HG03060 (cell line): ENCODE measurements at regions not wholly inside any gene's neighbourhood (a gene's known extent, or its start where the extent isn't known, plus 50 kb on each side); places are given as distances from the start of the nearest gene placed in this dataset.
A peak's percentile ranks its signal among the peaks of the same experiment; 100 is the strongest.
"Not testable (repeated sequence)": the region's sequence is repeated elsewhere in the genome, so short reads cannot be mapped to it uniquely, and the experiment has no call there.

Experiments
- ATAC-seq: cut with Tn5 transposase; IDR thresholded peaks from one replicate; pipeline ENCODE4 v1.9.1; 2021; ENCODE audit warnings: low read depth, moderate number of reproducible peaks; ENCODE audit not compliant: unreplicated experiment

- ATAC-seq: no peak
Measured at GRCh38 chr4:123623611-123624010, 227.0 kb downstream of the SPRY1 start.

- ATAC-seq: peak; percentile 55
Measured at GRCh38 chr4:123624959-123625358, 228.4 kb downstream of the SPRY1 start.

GRCh38 chr4:123628288-123628687, 231.7 kb downstream of the SPRY1 start:
- ATAC-seq: no peak

GRCh38 chr4:123631786-123632692, 235.4 kb downstream of the SPRY1 start:
- ATAC-seq: no peak

GRCh38 chr4:123632693-123633030, 236.1 kb downstream of the SPRY1 start:
- no peak for ATAC-seq

GRCh38 chr4:123638834-123639233, 242.2 kb downstream of the SPRY1 start:
- no peak for ATAC-seq

GRCh38 chr4:123640271-123640670, 243.7 kb downstream of the SPRY1 start:
- ATAC-seq: no peak

GRCh38 chr4:123640824-123641223, 244.2 kb downstream of the SPRY1 start:
- no peak for ATAC-seq

GRCh38 chr4:123643691-123644090, 247.1 kb downstream of the SPRY1 start:
- ATAC-seq: no peak

- ATAC-seq: peak; percentile 94
Measured at GRCh38 chr4:123649250-123649644, 252.7 kb downstream of the SPRY1 start.

GRCh38 chr4:123649645-123650391, 253.2 kb downstream of the SPRY1 start:
- ATAC-seq: peak; percentile 25

GRCh38 chr4:123651066-123651465, 254.5 kb downstream of the SPRY1 start:
- no peak for ATAC-seq

- ATAC-seq: no peak
Measured at GRCh38 chr4:123651536-123652180, 255.1 kb downstream of the SPRY1 start.

GRCh38 chr4:123652476-123652875, 255.9 kb downstream of the SPRY1 start:
- no peak for ATAC-seq

- ATAC-seq: no peak
Measured at GRCh38 chr4:123653236-123653635, 256.6 kb downstream of the SPRY1 start.

GRCh38 chr4:123656746-123657294, 260.2 kb downstream of the SPRY1 start:
- not testable (repeated sequence) for ATAC-seq

- not testable (repeated sequence) for ATAC-seq
Measured at GRCh38 chr4:123657606-123658005, 261.0 kb downstream of the SPRY1 start.

- ATAC-seq: no peak
Measured at GRCh38 chr4:123659262-123659661, 262.7 kb downstream of the SPRY1 start.

GRCh38 chr4:123659730-123660129, 263.1 kb downstream of the SPRY1 start:
- ATAC-seq: no peak

- ATAC-seq: no peak
Measured at GRCh38 chr4:123661080-123661737, 264.6 kb downstream of the SPRY1 start.
